Colonic mucosa (tissue), 4 donors: ENCODE measurements at regions not wholly inside any gene's neighbourhood (a gene's known extent, or its start where the extent isn't known, plus 50 kb on each side); places are given as distances from the start of the nearest gene placed in this dataset.

ENCODE experiments used
- DNase-seq: peaks from one replicate; pipeline ENCODE4 v3.0.0-alpha.2; 2020
- H3K27ac ChIP-seq: fragments of 200-600 bp; one replicate; pipeline ENCODE4 v1.8.0; 2021
- H3K27me3 ChIP-seq: fragments of 200-600 bp; one replicate; pipeline ENCODE4 v1.8.0; 2021
- H3K36me3 ChIP-seq: fragments of 200-600 bp; one replicate; pipeline ENCODE4 v1.8.0; 2021
- H3K4me1 ChIP-seq: fragments of 200-600 bp; one replicate; pipeline ENCODE4 v1.8.0; 2021; ENCODE audit warnings: mild to moderate bottlenecking
- H3K4me3 ChIP-seq: fragments of 200-600 bp; one replicate; pipeline ENCODE4 v1.8.0; 2021
- H3K9ac ChIP-seq, 2 donors: one replicate each; pipeline ENCODE4 v1.7.0; 2013; ENCODE audit warnings: control low read depth in 2 of 2, low read depth in 2 of 2, low read length in 2 of 2
- H3K9me3 ChIP-seq: fragments of 200-600 bp; one replicate; pipeline ENCODE4 v1.8.0; 2021
- CTCF ChIP-seq: fragments of 200-600 bp; IDR thresholded peaks from one replicate; pipeline ENCODE4 v1.8.0; 2022; ENCODE audit warnings: antibody characterized with exemption, mild to moderate bottlenecking
- intact Hi-C: fragments of 100-400 bp; cut with DNase I; formaldehyde crosslinking; loops from one replicate; pipeline ENCODE4 v1.14.1; 2022
- donor health status: healthy.
- donor health status: DM: no; HTN: no; CAD: no.
- donor health status: DM: no; HTN: no; CAD: no.

- H3K9ac ChIP-seq: no peak overlapping the region
- H3K36me3 ChIP-seq: no peaks in the 10 kb centered on the region
- no peak for TF ChIP-seq CTCF
- no peak overlapping the region for H3K27ac ChIP-seq
- intact Hi-C loops: no loop called here
- H3K9me3 ChIP-seq: no peaks in the 10 kb centered on the region
- H3K27me3 ChIP-seq: no peaks in the 10 kb centered on the region
- no peak for DNase-seq
- no peaks in the 10 kb centered on the region for H3K4me1 ChIP-seq
- no peak overlapping the region for H3K4me3 ChIP-seq
These were observed 261.5 kb upstream of the PCSK5 start for GRCh38 chr9:75628952-75629351.

- H3K4me3 ChIP-seq: no peak overlapping the region
- no peak for DNase-seq
- H3K27ac ChIP-seq: no peak overlapping the region
- H3K4me1 ChIP-seq: no peaks in the 10 kb centered on the region
- no peaks in the 10 kb centered on the region for H3K36me3 ChIP-seq
- intact Hi-C loops: no loop called here
- H3K9me3 ChIP-seq: no peaks in the 10 kb centered on the region
- no peaks in the 10 kb centered on the region for H3K27me3 ChIP-seq
- H3K9ac ChIP-seq: no peak overlapping the region
- no peak for TF ChIP-seq CTCF
These were observed 256.9 kb upstream of the PCSK5 start for GRCh38 chr9:75633451-75634057.

- DNase-seq: no peak
- no peak overlapping the region for H3K27ac ChIP-seq
- H3K4me1 ChIP-seq: no peaks in the 10 kb centered on the region
- H3K9me3 ChIP-seq: no peaks in the 10 kb centered on the region
- intact Hi-C loops: no loop called here
- no peaks in the 10 kb centered on the region for H3K27me3 ChIP-seq
- no peak overlapping the region for H3K9ac ChIP-seq
- H3K4me3 ChIP-seq: no peak overlapping the region
- no peak for TF ChIP-seq CTCF
- H3K36me3 ChIP-seq: no peaks in the 10 kb centered on the region
These were observed 253.9 kb upstream of the PCSK5 start for GRCh38 chr9:75636427-75637045.

GRCh38 chr9:75639971-75640610, 250.4 kb upstream of the PCSK5 start:
- Histone ChIP-seq H3K27ac (no peak overlapping the region), H3K9ac (no peak overlapping the region), H3K4me1 (no peaks in the 10 kb centered on the region), H3K9me3 (no peaks in the 10 kb centered on the region), H3K4me3 (no peak overlapping the region), H3K27me3 (no peaks in the 10 kb centered on the region), H3K36me3 (no peaks in the 10 kb centered on the region)
- no peak for DNase-seq
- TF ChIP-seq CTCF: no peak
- intact Hi-C loops: no loop called here

- DNase-seq: no peak
- TF ChIP-seq CTCF: no peak
- no peaks in the 10 kb centered on the region for H3K27me3 ChIP-seq
- no peaks in the 10 kb centered on the region for H3K9me3 ChIP-seq
- no peak overlapping the region for H3K4me3 ChIP-seq
- H3K27ac ChIP-seq: no peak overlapping the region
- H3K36me3 ChIP-seq: no peaks in the 10 kb centered on the region
- no peaks in the 10 kb centered on the region for H3K4me1 ChIP-seq
- no peak overlapping the region for H3K9ac ChIP-seq
- intact Hi-C loops: no loop called here
These were observed 248.0 kb upstream of the PCSK5 start for GRCh38 chr9:75642522-75642921.
